ENCODE measurements at regions not wholly inside any gene's neighbourhood (a gene's known extent, or its start where the extent isn't known, plus 50 kb on each side); places are given as distances from the start of the nearest gene placed in this dataset.

DNA sequence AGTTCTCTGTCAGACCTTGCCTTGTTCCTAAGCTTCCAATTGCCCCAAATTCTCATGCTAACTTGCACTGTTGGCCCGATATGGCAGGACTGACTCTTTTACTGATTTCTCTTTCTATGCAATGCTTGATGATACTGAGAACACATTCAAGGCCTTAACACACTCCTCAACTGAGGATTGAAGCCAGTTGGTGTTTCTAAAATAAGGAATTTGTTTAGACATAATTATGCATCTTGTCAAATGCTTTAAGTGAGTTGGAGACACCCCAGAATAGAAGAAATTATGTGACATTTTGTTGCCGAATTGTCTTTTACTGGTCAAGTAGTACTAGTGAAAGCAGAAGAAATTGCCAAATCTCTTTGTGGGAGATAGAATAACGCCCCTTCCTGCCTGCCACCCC lies 60.0 kb upstream of the THSD7B start:
- Histone ChIP-seq H3K4me1 (replicated peaks; ENCODE audit: insufficient read depth) (no peaks in the 10 kb centered on the region), H3K36me3 (ENCODE audit: low read depth) (no peaks in the 10 kb centered on the region), H3K4me2 (no peak overlapping the region), H3K27ac (no peak overlapping the region), H3K9me3 (ENCODE audit: insufficient read depth, low read depth) (no peaks in the 10 kb centered on the region), H4K20me1 (ENCODE audit: insufficient read depth) (no peaks in the 10 kb centered on the region), H3K4me3 (no peak overlapping the region), H3K9me2 (ENCODE audit: insufficient read depth) (no peaks in the 10 kb centered on the region), H3F3A (ENCODE audit: insufficient read depth, low read depth) (no peaks in the 10 kb centered on the region), H3K79me2 (ENCODE audit: low read depth) (no peaks in the 10 kb centered on the region), H3K27me3 (ENCODE audit: insufficient read depth, low read depth) (no peaks in the 10 kb centered on the region), H2AFZ (no peak overlapping the region)
- no TSS peak for BruUV-seq (replicated peaks)
- CTCF ChIA-PET = no interaction called here
- POLR2A ChIA-PET (ENCODE audit: unreplicated experiment) = no interaction called here
- DNase-seq = no peak
- intact Hi-C loops (cut with micrococcal nuclease; ENCODE audit: unreplicated experiment) = no loop called here
- TF ChIP-seq EZH2 (IDR thresholded peaks at IDR 0.05; ENCODE audit: low read depth) = no peak
- TF ChIP-seq, protein P1, sequence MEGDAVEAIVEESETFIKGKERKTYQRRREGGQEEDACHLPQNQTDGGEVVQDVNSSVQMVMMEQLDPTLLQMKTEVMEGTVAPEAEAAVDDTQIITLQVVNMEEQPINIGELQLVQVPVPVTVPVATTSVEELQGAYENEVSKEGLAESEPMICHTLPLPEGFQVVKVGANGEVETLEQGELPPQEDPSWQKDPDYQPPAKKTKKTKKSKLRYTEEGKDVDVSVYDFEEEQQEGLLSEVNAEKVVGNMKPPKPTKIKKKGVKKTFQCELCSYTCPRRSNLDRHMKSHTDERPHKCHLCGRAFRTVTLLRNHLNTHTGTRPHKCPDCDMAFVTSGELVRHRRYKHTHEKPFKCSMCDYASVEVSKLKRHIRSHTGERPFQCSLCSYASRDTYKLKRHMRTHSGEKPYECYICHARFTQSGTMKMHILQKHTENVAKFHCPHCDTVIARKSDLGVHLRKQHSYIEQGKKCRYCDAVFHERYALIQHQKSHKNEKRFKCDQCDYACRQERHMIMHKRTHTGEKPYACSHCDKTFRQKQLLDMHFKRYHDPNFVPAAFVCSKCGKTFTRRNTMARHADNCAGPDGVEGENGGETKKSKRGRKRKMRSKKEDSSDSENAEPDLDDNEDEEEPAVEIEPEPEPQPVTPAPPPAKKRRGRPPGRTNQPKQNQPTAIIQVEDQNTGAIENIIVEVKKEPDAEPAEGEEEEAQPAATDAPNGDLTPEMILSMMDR (conservative IDR thresholded peaks at IDR 0.05) = no peak

DNA sequence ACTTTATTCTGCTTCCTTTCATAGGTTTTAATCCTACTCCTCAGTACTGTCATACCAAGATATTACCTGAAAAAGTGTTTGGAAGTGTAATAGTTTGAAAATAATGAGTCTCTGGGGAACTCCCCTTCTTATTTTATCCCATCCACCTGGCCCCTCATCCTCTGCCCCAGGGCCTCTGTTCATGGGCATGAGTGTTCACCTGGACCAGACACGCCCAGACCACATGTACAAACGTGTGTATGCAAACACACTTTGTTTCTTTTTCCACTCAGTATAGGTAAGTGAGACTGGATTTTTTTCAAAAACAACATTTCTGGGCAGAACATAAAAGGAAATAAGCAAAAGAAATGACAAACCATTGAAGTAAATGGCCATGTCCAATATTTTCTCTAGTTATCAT lies 62.1 kb upstream of the THSD7B start:
- intact Hi-C loops (cut with micrococcal nuclease; ENCODE audit: unreplicated experiment) = no loop called here
- Histone ChIP-seq H3F3A (ENCODE audit: insufficient read depth, low read depth) (no peaks in the 10 kb centered on the region), H3K4me2 (no peak overlapping the region), H3K27me3 (ENCODE audit: insufficient read depth, low read depth) (no peaks in the 10 kb centered on the region), H3K79me2 (ENCODE audit: low read depth) (no peaks in the 10 kb centered on the region), H3K4me3 (no peak overlapping the region), H3K27ac (no peak overlapping the region), H3K36me3 (ENCODE audit: low read depth) (no peaks in the 10 kb centered on the region), H4K20me1 (ENCODE audit: insufficient read depth) (no peaks in the 10 kb centered on the region), H3K9me3 (ENCODE audit: insufficient read depth, low read depth) (no peaks in the 10 kb centered on the region), H3K9me2 (ENCODE audit: insufficient read depth) (no peaks in the 10 kb centered on the region), H2AFZ (no peak overlapping the region), H3K4me1 (replicated peaks; ENCODE audit: insufficient read depth) (no peaks in the 10 kb centered on the region)
- no TSS peak for BruUV-seq (replicated peaks)
- TF ChIP-seq, protein P1 (conservative IDR thresholded peaks at IDR 0.05) = no peak
- no peak for TF ChIP-seq EZH2 (IDR thresholded peaks at IDR 0.05; ENCODE audit: low read depth)
- DNase-seq = no peak
- POLR2A ChIA-PET (ENCODE audit: unreplicated experiment) = no interaction called here
- CTCF ChIA-PET = no interaction called here

DNA sequence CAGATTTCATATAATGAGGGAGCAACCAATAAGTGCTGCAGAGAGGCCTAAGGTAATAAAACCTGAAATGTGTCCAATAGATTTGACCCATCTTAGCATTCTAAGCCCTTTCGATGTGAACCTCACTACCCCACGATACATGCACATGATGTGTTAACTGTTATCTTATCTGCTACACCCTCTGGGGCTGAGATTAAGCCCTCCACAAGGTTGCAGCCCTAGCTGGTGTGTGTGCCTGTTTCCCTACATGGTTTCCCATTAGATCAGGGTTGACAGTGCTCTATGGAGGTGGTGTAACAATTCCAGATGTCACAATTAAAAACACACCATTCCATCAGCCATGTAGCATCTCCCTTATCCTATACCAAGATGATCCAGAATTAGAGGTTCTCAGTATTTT lies 68.9 kb upstream of the THSD7B start:
- H3K9me3 ChIP-seq (ENCODE audit: insufficient read depth, low read depth) = no peaks in the 10 kb centered on the region
- no peak overlapping the region for H3K4me2 ChIP-seq
- no peaks in the 10 kb centered on the region for H4K20me1 ChIP-seq (ENCODE audit: insufficient read depth)
- no peak overlapping the region for H2AFZ ChIP-seq
- no peak overlapping the region for H3K4me3 ChIP-seq
- no peaks in the 10 kb centered on the region for H3F3A ChIP-seq (ENCODE audit: insufficient read depth, low read depth)
- no peaks in the 10 kb centered on the region for H3K36me3 ChIP-seq (ENCODE audit: low read depth)
- DNase-seq = no peak
- H3K27ac ChIP-seq = no peak overlapping the region
- TF ChIP-seq, protein P1 (conservative IDR thresholded peaks at IDR 0.05) = no peak
- TF ChIP-seq EZH2 (IDR thresholded peaks at IDR 0.05; ENCODE audit: low read depth) = no peak
- ChIA-PET POLR2A (ENCODE audit: unreplicated experiment) (no interaction called here), CTCF (no interaction called here)
- H3K79me2 ChIP-seq (ENCODE audit: low read depth) = no peaks in the 10 kb centered on the region
- no peaks in the 10 kb centered on the region for H3K9me2 ChIP-seq (ENCODE audit: insufficient read depth)
- no peaks in the 10 kb centered on the region for H3K27me3 ChIP-seq (ENCODE audit: insufficient read depth, low read depth)
- no TSS peak for BruUV-seq (replicated peaks)
- intact Hi-C loops (cut with micrococcal nuclease; ENCODE audit: unreplicated experiment) = no loop called here
- no peaks in the 10 kb centered on the region for H3K4me1 ChIP-seq (replicated peaks; ENCODE audit: insufficient read depth)
